Heart left ventricle (tissue), 13 donors: ENCODE measurements at regions not wholly inside any gene's neighbourhood (a gene's known extent, or its start where the extent isn't known, plus 50 kb on each side); places are given as distances from the start of the nearest gene placed in this dataset.

Experiments
- POLR2A ChIP-seq, 2 donors: fragments of 450-650 bp; IDR thresholded peaks; one replicate each; pipeline ENCODE4 v1.6.1; 2017; ENCODE audit warnings: antibody characterized with exemption in 2 of 2, mild to moderate bottlenecking in 2 of 2, moderate library complexity in 2 of 2
- TF ChIP-seq, protein P1 (sequence below), 12 donors: fragments of 200-600 bp; sonication (generic) in 4 of 12; IDR thresholded peaks; one replicate each; pipeline versions ENCODE4 v1.5.0 to v1.8.0; 2018 to 2022; ENCODE audit warnings: antibody characterized with exemption in 12 of 12, mild to moderate bottlenecking in 5 of 12
- donor health status: ischemic (EF 13 %, LVEDD 7.1; RV severe dilation, severe dysfunction).
- donor health status: DM: no; HTN: yes; CAD: no.
- donor health status: DM: no; HTN: no; CAD: no.
- donor health status: ischemic (EF 25% LVEDD 6.9; RV normal size, moderate dysfunction).
- donor health status: ischemic (EF 25% LVEDD 5.7; RV mildly dilated, moderate dysfunction).
- donor health status: ischemic (EF 35%, LVEDD 5.7; RV mildly dilated, moderate dysfunction).
- donor health status: nonischemic (EF 11% LVEDD 7.7; RV severe dilation, severe dysfunction).
- donor health status: DM: yes; HTN: yes; CAD: no.
- donor health status: PGD.
- donor health status: ischemic (EF 29% LVEDD 5.4; RV normal size, mild dysfunction).
- donor health status: nonischemic (EF 23%, LVEDD 6.1; RV moderate dilation, normal function).

DNA sequence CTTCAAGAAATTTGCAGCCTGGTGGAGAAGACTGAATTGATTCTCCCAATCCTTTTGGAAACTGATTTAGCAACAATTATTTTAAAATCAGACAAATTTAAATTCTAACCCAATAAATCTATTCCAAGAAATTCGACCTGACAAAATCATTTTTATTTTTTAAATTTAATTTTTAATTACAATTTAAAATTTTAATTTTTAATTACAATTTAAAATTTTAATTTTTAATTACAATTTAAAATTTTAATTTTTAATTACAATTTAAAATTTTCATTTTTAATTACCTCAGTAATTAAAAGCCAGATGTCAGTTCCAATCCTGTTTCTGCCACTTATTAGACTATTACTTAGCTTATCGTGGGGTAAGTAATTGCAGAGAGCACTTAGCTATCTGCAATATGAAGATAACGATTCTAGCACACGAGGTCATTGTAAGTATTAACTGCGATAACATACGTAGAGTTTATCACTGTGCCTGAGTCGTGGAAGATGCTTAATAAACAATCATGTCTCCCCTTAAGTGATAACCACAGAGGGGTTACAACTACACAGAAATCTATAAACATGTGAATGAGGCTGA lies 346.4 kb upstream of the SLC24A2 start:
- TF ChIP-seq POLR2A (IDR thresholded peaks at IDR 0.05) = no peak
- TF ChIP-seq, protein P1, sequence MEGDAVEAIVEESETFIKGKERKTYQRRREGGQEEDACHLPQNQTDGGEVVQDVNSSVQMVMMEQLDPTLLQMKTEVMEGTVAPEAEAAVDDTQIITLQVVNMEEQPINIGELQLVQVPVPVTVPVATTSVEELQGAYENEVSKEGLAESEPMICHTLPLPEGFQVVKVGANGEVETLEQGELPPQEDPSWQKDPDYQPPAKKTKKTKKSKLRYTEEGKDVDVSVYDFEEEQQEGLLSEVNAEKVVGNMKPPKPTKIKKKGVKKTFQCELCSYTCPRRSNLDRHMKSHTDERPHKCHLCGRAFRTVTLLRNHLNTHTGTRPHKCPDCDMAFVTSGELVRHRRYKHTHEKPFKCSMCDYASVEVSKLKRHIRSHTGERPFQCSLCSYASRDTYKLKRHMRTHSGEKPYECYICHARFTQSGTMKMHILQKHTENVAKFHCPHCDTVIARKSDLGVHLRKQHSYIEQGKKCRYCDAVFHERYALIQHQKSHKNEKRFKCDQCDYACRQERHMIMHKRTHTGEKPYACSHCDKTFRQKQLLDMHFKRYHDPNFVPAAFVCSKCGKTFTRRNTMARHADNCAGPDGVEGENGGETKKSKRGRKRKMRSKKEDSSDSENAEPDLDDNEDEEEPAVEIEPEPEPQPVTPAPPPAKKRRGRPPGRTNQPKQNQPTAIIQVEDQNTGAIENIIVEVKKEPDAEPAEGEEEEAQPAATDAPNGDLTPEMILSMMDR (IDR thresholded peaks at IDR 0.05) = no peak
